HUDEP-2 (cell line): ENCODE measurements at regions not wholly inside any gene's neighbourhood (a gene's known extent, or its start where the extent isn't known, plus 50 kb on each side); places are given as distances from the start of the nearest gene placed in this dataset.

Experiments
- DNase-seq, 76 experiments: peaks; one replicate each; lab custom pipeline; 2025; ENCODE audit not compliant: unreplicated experiment in 76 of 76; lab: John Stamatoyannopoulos, UW

- no peak for DNase-seq
These were observed 133.4 kb upstream of the CXCR4 start for GRCh38 chr2:136251197-136251884.

GRCh38 chr2:136250131-136250530 lies 132.2 kb upstream of the CXCR4 start:
- DNase-seq = no peak

GRCh38 chr2:136248907-136249306 lies 131.0 kb upstream of the CXCR4 start:
- no peak for DNase-seq

- DNase-seq = no peak
These were observed 130.3 kb upstream of the CXCR4 start for GRCh38 chr2:136248242-136248641.

GRCh38 chr2:136247204-136247950 lies 129.4 kb upstream of the CXCR4 start:
- no peak for DNase-seq

GRCh38 chr2:136246086-136246669 lies 128.2 kb upstream of the CXCR4 start:
- peak in 1 of 76 experiments; percentile 1 for DNase-seq

GRCh38 chr2:136245211-136245610 lies 127.3 kb upstream of the CXCR4 start:
- no peak for DNase-seq

GRCh38 chr2:136244536-136244885 lies 126.6 kb upstream of the CXCR4 start:
- DNase-seq = no peak

GRCh38 chr2:136243638-136244535 lies 125.9 kb upstream of the CXCR4 start:
- DNase-seq = no peak

- DNase-seq = no peak
These were observed 124.8 kb upstream of the CXCR4 start for GRCh38 chr2:136242687-136243277.

- no peak for DNase-seq
These were observed 124.2 kb upstream of the CXCR4 start for GRCh38 chr2:136242100-136242499.

- no peak for DNase-seq
These were observed 121.2 kb upstream of the CXCR4 start for GRCh38 chr2:136239079-136239685.

- DNase-seq = peak in 50 of 76 experiments; percentile 3 to 79 (median 21)
These were observed 120.5 kb upstream of the CXCR4 start for GRCh38 chr2:136238286-136239078.

GRCh38 chr2:136236019-136236418 lies 118.1 kb upstream of the CXCR4 start:
- no peak for DNase-seq

GRCh38 chr2:136235546-136235945 lies 117.6 kb upstream of the CXCR4 start:
- DNase-seq = no peak

GRCh38 chr2:136234261-136234660 lies 116.3 kb upstream of the CXCR4 start:
- DNase-seq = no peak

- no peak for DNase-seq
These were observed 115.3 kb upstream of the CXCR4 start for GRCh38 chr2:136233298-136233697.

- no peak for DNase-seq
These were observed 114.7 kb upstream of the CXCR4 start for GRCh38 chr2:136232456-136233172.

- DNase-seq = no peak
These were observed 112.5 kb upstream of the CXCR4 start for GRCh38 chr2:136230464-136230863.
